Stomach smooth muscle (tissue), 2 donors: ENCODE measurements at regions not wholly inside any gene's neighbourhood (a gene's known extent, or its start where the extent isn't known, plus 50 kb on each side); places are given as distances from the start of the nearest gene placed in this dataset.
"Not testable (repeated sequence)": the region's sequence is repeated elsewhere in the genome, so short reads cannot be mapped to it uniquely, and the experiment has no call there.

Experiments
- H3K27ac ChIP-seq: one replicate; pipeline ENCODE4 v1.7.0; 2013; ENCODE audit warnings: mild to moderate bottlenecking, low read length, inconsistent platforms
- H3K27me3 ChIP-seq, 2 donors: one replicate each; pipeline ENCODE4 v1.7.0; 2013; ENCODE audit warnings: low read length in 2 of 2; ENCODE audit not compliant: insufficient read depth in 2 of 2, control insufficient read depth in 1 of 2
- H3K36me3 ChIP-seq, 2 donors: one replicate each; pipeline ENCODE4 v1.7.0; 2013; ENCODE audit warnings: low read length in 2 of 2; ENCODE audit not compliant: control insufficient read depth in 2 of 2, insufficient read depth in 2 of 2
- H3K4me1 ChIP-seq: one replicate; pipeline ENCODE4 v1.7.0; 2013; ENCODE audit warnings: low read length; ENCODE audit not compliant: control insufficient read depth, insufficient read depth
- H3K4me3 ChIP-seq, 2 donors: one replicate each; pipeline ENCODE4 v1.7.0; 2013; ENCODE audit warnings: low read length in 2 of 2
- H3K9ac ChIP-seq, 2 donors: one replicate each; pipeline ENCODE4 v1.7.0; 2013; ENCODE audit warnings: low read length in 2 of 2, mild to moderate bottlenecking in 1 of 2
- H3K9me3 ChIP-seq, 2 donors: one replicate each; pipeline ENCODE4 v1.7.0; 2013; ENCODE audit warnings: low read length in 2 of 2; ENCODE audit not compliant: control insufficient read depth in 2 of 2
- donor health status: healthy.
- donor health status: Pancreatic carcinoma.

DNA sequence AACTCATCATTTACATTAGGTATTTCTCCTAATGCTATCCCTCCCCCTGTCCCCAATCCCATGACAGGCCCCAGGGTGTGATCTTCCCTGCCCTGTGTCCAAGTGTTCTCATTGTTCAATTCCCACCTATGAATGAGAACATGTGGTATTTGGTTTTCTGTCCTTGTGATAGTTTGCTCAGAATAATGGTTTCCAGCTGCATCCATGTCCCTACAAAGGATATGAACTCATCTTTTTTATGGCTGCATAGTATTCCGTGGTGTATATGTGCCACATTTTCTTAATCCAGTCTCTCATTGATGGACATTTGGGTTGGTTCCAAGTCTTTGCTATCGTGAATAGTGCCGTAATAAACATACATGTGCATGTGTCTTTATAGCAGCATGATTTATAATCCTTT, 113.0 kb upstream of the CHD6 start:
- H3K27me3 ChIP-seq, H3K4me3 ChIP-seq, H3K27ac ChIP-seq, H3K9ac ChIP-seq, H3K9me3 ChIP-seq, H3K36me3 ChIP-seq, H3K4me1 ChIP-seq: not testable (repeated sequence)

DNA sequence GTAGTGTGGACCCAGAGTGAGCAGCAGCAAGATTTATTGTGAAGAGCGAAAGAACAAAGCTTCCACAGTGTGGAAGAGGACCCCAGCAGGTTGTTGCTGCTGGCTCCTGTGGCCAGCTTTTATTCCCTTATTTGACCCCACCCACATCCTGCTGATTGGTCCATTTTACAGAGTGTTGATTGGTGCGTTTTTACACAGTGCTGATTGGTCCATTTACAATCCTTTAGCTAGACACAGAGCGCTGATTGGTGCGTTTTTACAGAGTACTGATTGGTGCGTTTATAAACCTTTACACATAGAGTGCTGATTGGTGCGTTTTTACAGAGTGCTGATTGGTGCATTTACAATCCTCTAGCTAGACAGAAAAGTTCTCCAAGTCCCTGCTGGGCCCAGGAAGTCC, 109.5 kb upstream of the CHD6 start:
- H3K4me3 ChIP-seq, H3K36me3 ChIP-seq, H3K27me3 ChIP-seq, H3K9ac ChIP-seq, H3K27ac ChIP-seq, H3K9me3 ChIP-seq, H3K4me1 ChIP-seq: not testable (repeated sequence)

DNA sequence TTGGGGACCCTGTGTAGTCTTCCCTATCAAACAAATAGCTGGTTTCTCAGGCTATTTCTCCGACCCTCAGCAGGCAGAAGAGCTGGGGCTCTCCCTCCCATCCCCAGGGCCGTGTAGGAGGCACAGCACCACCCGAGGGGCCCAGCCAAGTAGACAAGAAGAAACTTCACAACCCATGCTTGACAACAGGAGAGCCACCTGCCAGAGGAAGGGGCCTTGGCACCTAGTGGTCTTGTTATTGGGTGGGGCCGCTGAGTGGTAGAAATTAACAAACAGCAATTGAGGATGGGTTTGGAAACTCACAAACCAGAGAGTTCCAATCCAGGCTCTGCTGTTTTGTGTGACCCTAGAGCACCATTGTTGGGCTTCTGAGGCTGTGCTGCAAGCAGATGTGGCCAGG, 108.5 kb upstream of the CHD6 start:
- peaks cover 0 to 3% of the 10 kb centered on the region in 2 donors for H3K27me3 ChIP-seq
- no peaks in the 10 kb centered on the region for H3K9me3 ChIP-seq
- H3K4me3 ChIP-seq, result no peak overlapping the region
- H3K9ac ChIP-seq, result no peak overlapping the region
- no peak overlapping the region for H3K27ac ChIP-seq
- H3K36me3 ChIP-seq, result no peaks in the 10 kb centered on the region
- no peaks in the 10 kb centered on the region for H3K4me1 ChIP-seq

DNA sequence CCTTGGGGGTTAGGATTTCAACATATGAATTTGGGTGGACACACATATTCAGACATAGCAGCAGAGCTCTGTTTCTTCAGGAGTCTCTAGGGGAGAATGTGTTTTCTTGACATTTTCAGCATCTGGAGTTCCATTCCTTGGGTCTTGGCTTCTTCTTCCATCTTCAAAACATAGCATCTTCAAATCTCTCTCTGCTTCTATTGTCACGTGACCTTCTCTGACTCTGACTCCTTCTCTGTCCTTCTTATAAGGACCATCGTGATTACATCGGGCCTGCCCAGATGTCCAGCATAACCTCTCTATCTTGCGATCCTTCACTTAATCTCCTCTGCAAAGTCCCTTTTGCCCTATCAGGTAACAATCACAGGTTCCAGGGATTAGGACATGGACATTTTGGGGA, 101.0 kb upstream of the CHD6 start:
- H3K36me3 ChIP-seq, result no peaks in the 10 kb centered on the region
- no peak overlapping the region for H3K4me3 ChIP-seq
- peaks cover 0 to 3% of the 10 kb centered on the region in 2 donors for H3K27me3 ChIP-seq
- H3K9ac ChIP-seq, result no peak overlapping the region
- no peaks in the 10 kb centered on the region for H3K4me1 ChIP-seq
- no peak overlapping the region for H3K27ac ChIP-seq
- H3K9me3 ChIP-seq, result no peaks in the 10 kb centered on the region

DNA sequence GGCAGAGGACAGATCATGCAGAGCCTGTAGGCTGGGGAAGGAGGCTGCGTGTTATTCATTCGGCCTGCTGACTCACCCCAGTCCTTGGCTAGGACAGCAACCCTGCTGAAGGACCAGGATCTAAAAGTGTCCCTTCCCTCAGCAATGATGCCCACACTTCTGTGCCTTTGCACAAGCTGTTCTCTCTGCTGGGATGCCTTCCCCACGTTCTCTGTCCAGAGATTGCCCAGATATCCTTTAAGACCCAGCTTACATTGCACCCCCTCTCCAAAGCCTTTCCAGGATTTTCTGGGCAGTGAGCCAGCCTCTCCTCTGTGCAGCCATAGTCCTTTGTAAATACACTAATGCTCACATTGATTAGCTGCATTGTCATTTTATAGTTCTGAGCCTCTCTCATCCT, 99.3 kb upstream of the CHD6 start:
- no peak overlapping the region for H3K27ac ChIP-seq

DNA sequence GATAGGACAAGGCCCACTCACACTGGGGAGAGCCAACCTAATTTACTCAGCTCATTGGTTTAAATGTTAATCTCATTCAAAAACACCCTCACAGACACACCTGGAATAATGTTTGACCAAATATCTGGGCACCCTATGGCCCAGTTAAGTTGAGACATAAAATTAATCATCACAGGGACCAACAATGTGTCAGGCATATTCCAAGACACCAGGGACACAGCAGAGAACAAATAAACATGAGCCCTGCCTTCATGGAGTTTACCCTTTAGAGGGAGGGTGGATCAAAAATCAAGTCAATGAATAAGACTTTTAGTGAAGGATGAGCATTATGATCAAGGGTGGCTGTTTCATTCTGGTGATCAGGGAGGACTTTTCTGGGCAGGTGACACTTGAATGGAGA, 98.7 kb upstream of the CHD6 start:
- Histone ChIP-seq H3K4me3 (no peak overlapping the region), H3K4me1 (no peaks in the 10 kb centered on the region), H3K9ac (no peak overlapping the region), H3K27me3 (no peaks in the 10 kb centered on the region), H3K36me3 (no peaks in the 10 kb centered on the region), H3K27ac (no peak overlapping the region), H3K9me3 (no peaks in the 10 kb centered on the region)

More for the DNA sequence above, 99.3 kb upstream of the CHD6 start:
- Histone ChIP-seq H3K36me3 (no peaks in the 10 kb centered on the region), H3K9me3 (no peaks in the 10 kb centered on the region), H3K27me3 (peaks cover 0 to 2% of the 10 kb centered on the region in 2 donors), H3K4me1 (no peaks in the 10 kb centered on the region), H3K9ac (no peak overlapping the region), H3K4me3 (no peak overlapping the region)

DNA sequence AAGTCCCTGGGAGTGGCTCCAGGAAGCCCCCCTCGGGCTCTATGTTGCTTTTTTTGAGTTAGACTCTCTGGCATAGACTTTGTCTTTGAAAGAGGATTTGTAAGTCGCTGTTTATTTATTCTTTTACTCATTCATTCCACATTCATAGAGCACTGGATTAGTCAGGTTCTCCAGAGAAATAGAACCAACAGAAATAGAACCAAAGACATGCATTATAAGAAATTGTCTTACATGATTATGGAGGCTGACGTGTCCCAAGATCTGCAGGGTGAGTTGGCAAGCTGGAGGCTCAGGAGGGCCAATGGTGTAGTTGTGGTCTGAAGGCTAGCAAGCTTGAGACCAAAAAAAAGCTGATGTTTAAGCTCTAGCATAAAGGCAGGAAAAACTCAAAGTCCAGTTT, 98.3 kb upstream of the CHD6 start:
- Histone ChIP-seq H3K27ac (no peak overlapping the region), H3K4me1 (no peaks in the 10 kb centered on the region), H3K27me3 (no peaks in the 10 kb centered on the region), H3K9ac (no peak overlapping the region), H3K36me3 (no peaks in the 10 kb centered on the region), H3K4me3 (no peak overlapping the region), H3K9me3 (no peaks in the 10 kb centered on the region)

DNA sequence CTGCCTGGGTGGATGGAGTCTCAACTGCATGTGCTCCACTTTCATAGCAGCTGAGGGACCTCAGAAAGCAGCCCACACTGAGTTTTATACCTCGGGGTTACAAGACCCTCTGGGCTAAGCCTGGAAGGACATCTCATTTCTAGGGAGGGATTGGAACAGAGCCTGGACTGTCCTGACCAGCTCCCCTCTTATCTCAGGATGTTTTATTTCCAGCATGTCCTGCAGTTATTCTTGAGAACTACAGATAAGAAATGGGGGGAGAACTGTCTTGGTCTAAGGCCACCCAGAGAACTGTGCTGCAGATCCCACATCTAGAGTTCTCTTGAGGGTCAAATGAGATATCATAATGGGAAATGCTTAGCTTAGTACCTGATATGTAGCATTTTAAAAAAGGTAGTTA, 97.3 kb upstream of the CHD6 start:
- Histone ChIP-seq H3K27me3 (peaks cover 0 to 2% of the 10 kb centered on the region in 2 donors), H3K4me3 (no peak overlapping the region), H3K9me3 (no peaks in the 10 kb centered on the region), H3K27ac (no peak overlapping the region), H3K9ac (no peak overlapping the region), H3K36me3 (no peaks in the 10 kb centered on the region), H3K4me1 (no peaks in the 10 kb centered on the region)

DNA sequence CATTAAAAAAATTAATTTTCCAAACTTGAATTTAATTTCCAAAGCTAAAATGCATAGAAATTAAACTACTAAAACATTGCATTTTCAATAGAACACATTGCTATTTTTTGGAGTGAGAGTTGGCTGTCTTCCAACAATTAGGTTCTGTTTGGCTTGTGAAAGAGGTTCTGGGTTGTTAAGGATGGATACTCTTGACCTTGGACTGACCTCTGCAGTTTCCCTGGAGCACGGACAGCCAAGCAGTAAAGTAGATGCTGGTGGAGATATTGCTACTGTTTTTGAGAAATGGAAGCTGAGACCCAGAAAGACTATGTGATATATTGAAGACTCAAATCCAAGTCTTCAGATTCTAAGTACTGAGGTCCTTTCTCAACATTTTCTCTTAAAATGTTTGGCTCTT, 95.9 kb upstream of the CHD6 start:
- H3K4me3 ChIP-seq, result no peak overlapping the region
- H3K9me3 ChIP-seq, result no peaks in the 10 kb centered on the region
- H3K4me1 ChIP-seq, result no peaks in the 10 kb centered on the region
- H3K36me3 ChIP-seq, result no peaks in the 10 kb centered on the region
- peaks cover 0 to 2% of the 10 kb centered on the region in 2 donors for H3K27me3 ChIP-seq
- H3K27ac ChIP-seq, result no peak overlapping the region
- H3K9ac ChIP-seq, result no peak overlapping the region

DNA sequence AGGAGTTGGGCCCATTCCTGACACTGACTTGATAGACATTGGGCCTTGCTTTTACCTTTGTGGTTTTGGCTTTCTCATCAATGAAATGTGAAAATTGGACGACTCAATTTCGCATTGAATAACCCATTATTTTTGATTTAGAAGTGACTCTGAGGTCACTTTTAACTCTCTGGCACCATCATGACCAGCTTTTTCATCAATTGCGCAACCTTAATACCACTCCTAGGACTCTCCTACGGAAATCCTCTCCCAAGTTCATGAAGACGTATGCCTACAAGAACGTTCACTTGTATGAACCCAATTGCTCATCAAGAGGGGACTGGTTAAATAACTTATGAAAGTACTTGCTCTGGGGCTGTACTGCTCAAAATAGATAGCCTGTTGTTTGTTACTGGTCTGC, 86.7 kb upstream of the CHD6 start:
- Histone ChIP-seq H3K9ac (no peak overlapping the region), H3K27me3 (no peaks in the 10 kb centered on the region), H3K27ac (no peak overlapping the region), H3K36me3 (no peaks in the 10 kb centered on the region), H3K4me1 (no peaks in the 10 kb centered on the region), H3K4me3 (no peak overlapping the region), H3K9me3 (no peaks in the 10 kb centered on the region)

DNA sequence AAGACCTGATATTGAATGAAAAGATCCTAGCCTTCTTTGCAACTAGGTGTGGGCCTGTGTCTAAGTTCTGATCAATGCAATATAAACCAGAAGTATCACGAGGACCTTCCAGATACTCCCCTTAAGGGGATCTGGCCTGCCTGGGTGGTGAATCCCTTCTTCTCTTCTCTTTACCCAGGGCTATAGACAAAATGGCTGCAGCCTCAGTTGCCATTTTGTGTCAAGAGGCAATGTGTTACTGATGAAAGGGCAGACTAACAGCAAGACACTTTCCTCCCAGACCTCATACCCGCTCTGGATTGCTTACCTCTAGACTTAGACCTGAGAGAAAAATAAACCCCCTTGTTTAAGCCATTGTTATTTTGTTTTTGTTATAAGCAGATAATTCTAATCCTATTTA, 84.5 kb upstream of the CHD6 start:
- no peaks in the 10 kb centered on the region for H3K9me3 ChIP-seq
- no peaks in the 10 kb centered on the region for H3K27me3 ChIP-seq
- H3K9ac ChIP-seq, result no peak overlapping the region
- H3K36me3 ChIP-seq, result no peaks in the 10 kb centered on the region
- H3K4me3 ChIP-seq, result no peak overlapping the region
- H3K4me1 ChIP-seq, result no peaks in the 10 kb centered on the region
- no peak overlapping the region for H3K27ac ChIP-seq
